Thyroid gland (tissue), 4 donors: ENCODE measurements at regions not wholly inside any gene's neighbourhood (a gene's known extent, or its start where the extent isn't known, plus 50 kb on each side); places are given as distances from the start of the nearest gene placed in this dataset.
"Not testable (repeated sequence)": the region's sequence is repeated elsewhere in the genome, so short reads cannot be mapped to it uniquely, and the experiment has no call there.

Source experiments
- DNase-seq, 2 donors: peaks; one replicate each; pipeline ENCODE4 v3.0.0-alpha.2; 2019
- H3K27ac ChIP-seq, 3 donors: fragments of 200-600 bp; sonication (generic); 1 replicate in 2 of 3; 2 replicates in 1 of 3; pipeline ENCODE4 v1.5.1; 2016 to 2019; ENCODE audit warnings: mild to moderate bottlenecking in 1 of 3, moderate library complexity in 1 of 3
- H3K27me3 ChIP-seq: fragments of 200-600 bp; sonication (generic); one replicate; pipeline ENCODE4 v1.5.1; 2019
- H3K36me3 ChIP-seq, 2 donors: fragments of 200-600 bp; sonication (generic); one replicate each; pipeline ENCODE4 v1.5.1; 2016 to 2019
- H3K4me1 ChIP-seq, 2 donors: fragments of 200-600 bp; sonication (generic); one replicate each; pipeline ENCODE4 v1.5.1; 2017 to 2019
- H3K4me3 ChIP-seq, 3 donors: fragments of 200-600 bp; sonication (generic); replicated peaks in 1 of 3; 1 replicate in 2 of 3; 2 replicates in 1 of 3; pipeline ENCODE4 v1.5.1; 2016; ENCODE audit warnings: mild to moderate bottlenecking in 1 of 3
- H3K9me3 ChIP-seq: fragments of 200-600 bp; sonication (generic); one replicate; pipeline ENCODE4 v1.5.1; 2017
- POLR2A ChIP-seq, 2 donors: fragments of 450-650 bp; IDR thresholded peaks; one replicate each; pipeline ENCODE4 v1.6.1; 2017; ENCODE audit warnings: antibody characterized with exemption in 2 of 2, mild to moderate bottlenecking in 2 of 2, moderate library complexity in 1 of 2
- WGBS, 2 donors: methylation state at CpG; one replicate each; pipeline ENCODE4 v1.1.5; 2017; 5-methylcytosine and 5-hydroxymethylcytosine counted together
- intact Hi-C: fragments of 100-400 bp; cut with DNase I; formaldehyde crosslinking; loops from one replicate; pipeline ENCODE4 v1.15.1; 2023
- TF ChIP-seq, protein P1 (sequence below), 6 experiments: fragments of 200-600 bp in 3 of 6; fragments of 450-650 bp in 3 of 6; sonication (generic) in 3 of 6; IDR thresholded peaks; one replicate each; pipeline ENCODE4 v1.5.1; 2016 to 2019; ENCODE audit warnings: antibody characterized with exemption in 6 of 6, mild to moderate bottlenecking in 2 of 6, inconsistent platforms in 1 of 6, moderate library complexity in 1 of 6

DNA sequence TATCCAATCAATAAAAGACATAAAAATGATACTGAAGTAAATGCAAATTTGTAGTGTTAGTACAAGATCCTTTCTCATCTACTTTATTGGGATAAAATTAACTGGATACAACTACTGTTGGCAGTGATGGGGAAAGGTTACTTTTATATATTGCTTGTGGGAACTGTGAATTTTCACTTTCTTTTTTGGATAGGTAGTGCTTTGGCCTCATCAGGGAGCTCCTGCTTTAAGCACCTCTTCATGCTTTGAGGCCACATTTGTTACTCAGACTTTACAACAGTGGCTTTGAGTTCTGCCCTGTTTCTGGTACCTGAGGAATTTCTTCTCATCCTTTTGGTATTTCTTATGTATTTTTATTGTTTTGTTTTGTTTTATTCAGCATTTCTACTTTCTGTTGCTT, 134.7 kb upstream of the XIST start:
- TF ChIP-seq, protein P1, sequence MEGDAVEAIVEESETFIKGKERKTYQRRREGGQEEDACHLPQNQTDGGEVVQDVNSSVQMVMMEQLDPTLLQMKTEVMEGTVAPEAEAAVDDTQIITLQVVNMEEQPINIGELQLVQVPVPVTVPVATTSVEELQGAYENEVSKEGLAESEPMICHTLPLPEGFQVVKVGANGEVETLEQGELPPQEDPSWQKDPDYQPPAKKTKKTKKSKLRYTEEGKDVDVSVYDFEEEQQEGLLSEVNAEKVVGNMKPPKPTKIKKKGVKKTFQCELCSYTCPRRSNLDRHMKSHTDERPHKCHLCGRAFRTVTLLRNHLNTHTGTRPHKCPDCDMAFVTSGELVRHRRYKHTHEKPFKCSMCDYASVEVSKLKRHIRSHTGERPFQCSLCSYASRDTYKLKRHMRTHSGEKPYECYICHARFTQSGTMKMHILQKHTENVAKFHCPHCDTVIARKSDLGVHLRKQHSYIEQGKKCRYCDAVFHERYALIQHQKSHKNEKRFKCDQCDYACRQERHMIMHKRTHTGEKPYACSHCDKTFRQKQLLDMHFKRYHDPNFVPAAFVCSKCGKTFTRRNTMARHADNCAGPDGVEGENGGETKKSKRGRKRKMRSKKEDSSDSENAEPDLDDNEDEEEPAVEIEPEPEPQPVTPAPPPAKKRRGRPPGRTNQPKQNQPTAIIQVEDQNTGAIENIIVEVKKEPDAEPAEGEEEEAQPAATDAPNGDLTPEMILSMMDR (IDR thresholded peaks at IDR 0.05), result no peak
- TF ChIP-seq POLR2A (IDR thresholded peaks at IDR 0.05), result no peak
- H3K4me3 ChIP-seq, result no peak overlapping the region

DNA sequence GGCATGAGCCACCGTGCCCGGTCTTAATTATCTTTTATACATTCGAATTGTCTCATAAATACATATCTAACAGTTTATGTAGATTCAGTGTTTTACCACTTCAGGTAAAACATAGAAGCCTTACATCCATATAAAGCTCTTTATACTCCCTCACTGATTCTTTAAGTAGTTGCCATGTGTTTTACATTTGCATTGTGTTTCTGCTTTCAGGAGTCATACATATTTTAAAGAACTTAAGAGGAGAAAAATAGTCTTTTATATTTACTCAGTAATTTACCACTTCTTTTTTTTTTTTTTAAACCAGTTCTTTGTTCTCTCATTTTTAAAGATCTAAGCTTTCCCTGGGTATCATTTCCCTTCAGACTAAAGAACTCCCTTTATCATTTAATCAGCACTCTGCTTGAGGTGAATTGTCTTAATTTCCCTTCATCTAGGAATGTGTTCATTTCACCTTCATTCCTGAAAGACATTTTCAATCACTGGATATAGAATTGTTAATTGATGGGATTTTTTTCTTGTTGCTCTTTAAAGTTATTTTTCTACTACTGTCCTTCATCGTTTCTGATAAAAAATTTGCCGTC, 127.1 kb upstream of the XIST start:
- intact Hi-C loops, result no loop called here
- H3K4me3 ChIP-seq, result no peak overlapping the region
- no peaks in the 10 kb centered on the region for H3K36me3 ChIP-seq
- no peaks in the 10 kb centered on the region for H3K27me3 ChIP-seq
- no peaks in the 10 kb centered on the region for H3K9me3 ChIP-seq
- 65 to 69% methylated on average over 5 of the region's 5 CpGs for WGBS, 2 donors
- TF ChIP-seq POLR2A (IDR thresholded peaks at IDR 0.05), result no peak
- no peak overlapping the region for H3K27ac ChIP-seq
- DNase-seq, result no peak
- no peaks in the 10 kb centered on the region for H3K4me1 ChIP-seq

More for the DNA sequence above, 134.7 kb upstream of the XIST start:
- no peaks in the 10 kb centered on the region for H3K27me3 ChIP-seq
- intact Hi-C loops, result no loop called here
- no peaks in the 10 kb centered on the region for H3K4me1 ChIP-seq
- no peaks in the 10 kb centered on the region for H3K9me3 ChIP-seq
- DNase-seq, result no peak
- H3K36me3 ChIP-seq, result no peaks in the 10 kb centered on the region
- H3K27ac ChIP-seq, result no peak overlapping the region

DNA sequence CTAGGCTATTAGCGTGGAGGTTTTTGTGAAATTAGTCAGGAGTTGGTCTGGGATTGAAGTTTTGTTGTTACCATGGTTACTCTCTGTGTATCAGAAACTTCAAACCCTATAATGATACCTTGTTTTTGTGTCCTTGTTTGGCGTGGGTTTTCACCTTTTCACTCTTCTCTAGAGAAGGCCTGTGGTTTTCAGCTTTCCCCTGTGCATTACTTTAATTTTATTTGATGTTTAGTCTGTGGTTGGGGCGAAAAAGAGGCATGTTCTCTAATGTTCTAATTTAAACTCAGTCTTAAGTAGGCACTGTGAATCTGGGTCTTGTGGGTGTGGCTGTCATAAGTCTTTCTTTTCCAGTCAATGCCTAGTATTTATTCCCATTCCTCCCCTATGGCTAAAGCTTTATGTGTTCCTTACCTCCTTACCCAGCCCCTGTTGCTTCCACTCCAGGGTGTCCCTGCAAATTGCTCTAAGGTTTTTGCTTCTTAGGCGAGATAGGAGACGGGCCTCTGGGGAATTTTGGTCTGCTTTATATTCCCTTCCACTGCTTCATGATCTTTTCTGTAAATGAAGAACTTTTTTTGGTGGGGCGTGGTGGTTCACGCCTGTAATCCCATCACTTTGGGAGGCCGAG, 125.1 kb upstream of the XIST start:
- DNase-seq, result no peak
- Histone ChIP-seq H3K27ac (no peak overlapping the region), H3K4me1 (no peaks in the 10 kb centered on the region), H3K36me3 (no peaks in the 10 kb centered on the region), H3K4me3 (no peak overlapping the region), H3K27me3 (no peaks in the 10 kb centered on the region), H3K9me3 (no peaks in the 10 kb centered on the region)
- no peak for TF ChIP-seq POLR2A (IDR thresholded peaks at IDR 0.05)
- TF ChIP-seq, protein P1 (IDR thresholded peaks at IDR 0.05), result no peak
- intact Hi-C loops, result no loop called here
- 92 to 95% methylated on average over 8 of the region's 8 CpGs for WGBS, 2 donors

DNA sequence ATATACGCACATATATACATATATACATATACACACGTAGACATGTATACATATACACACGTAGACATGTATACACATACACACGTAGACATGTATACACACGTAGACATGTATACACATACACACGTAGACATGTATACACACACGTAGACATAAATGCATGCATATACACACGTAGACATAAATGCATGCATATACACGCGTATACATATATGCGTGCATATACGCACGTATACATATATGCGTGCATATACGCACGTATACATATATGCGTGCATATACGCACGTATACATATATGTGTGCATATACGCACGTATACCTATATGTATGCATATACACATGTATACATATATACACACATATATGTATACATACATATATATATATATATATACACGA, 114.9 kb upstream of the XIST start:
- WGBS, 2 donors, result 90 to 96% methylated on average over 22 of the region's 22 CpGs
- peaks cover 11 to 27% of the 10 kb centered on the region in 2 donors for H3K4me1 ChIP-seq
- H3K36me3 ChIP-seq, H3K9me3 ChIP-seq, DNase-seq, H3K27me3 ChIP-seq, H3K4me3 ChIP-seq, intact Hi-C loops, H3K27ac ChIP-seq: not testable (repeated sequence)

DNA sequence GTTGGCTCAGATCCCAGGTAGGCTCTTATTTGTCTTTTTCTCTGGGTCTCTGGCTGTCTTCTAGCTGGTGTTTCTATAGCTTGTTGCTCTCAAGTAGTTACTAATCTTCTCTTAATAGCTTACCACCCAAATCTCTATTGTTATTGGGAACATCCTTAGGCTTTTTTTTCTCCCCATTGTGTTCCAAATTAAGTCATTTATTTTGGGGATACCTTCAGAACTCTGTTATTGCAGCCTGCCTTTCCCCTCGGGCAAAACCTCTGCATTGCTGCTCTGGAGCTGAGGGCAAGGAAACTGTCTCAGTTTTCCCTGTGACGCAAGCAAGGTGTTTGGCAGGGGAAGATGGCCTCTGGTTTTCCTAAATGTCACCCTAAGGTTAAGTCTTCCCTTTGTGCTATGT, 113.3 kb upstream of the XIST start:
- intact Hi-C loops, result no loop called here
- H3K4me3 ChIP-seq, result no peak overlapping the region

DNA sequence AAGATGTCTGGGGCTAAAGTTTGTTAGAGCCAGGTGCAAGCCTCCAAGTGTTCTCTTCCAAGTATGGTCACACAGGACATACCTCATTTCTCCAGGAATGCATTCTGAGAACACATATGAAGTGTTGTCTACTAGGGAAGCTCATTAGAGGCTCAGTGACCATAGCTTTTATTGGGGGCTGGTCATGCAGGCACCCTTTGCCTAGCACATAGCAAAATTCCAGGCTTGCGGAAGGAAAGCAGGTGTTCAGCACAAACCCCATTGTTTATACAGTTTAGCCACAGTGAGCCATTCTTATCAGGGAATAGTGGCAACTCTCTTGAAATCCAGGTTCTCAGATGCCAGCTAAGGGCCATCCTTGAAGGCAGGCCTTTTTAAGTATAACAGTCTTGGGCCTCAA, 112.1 kb upstream of the XIST start:
- Histone ChIP-seq H3K4me3 (no peak overlapping the region), H3K27me3 (no peaks in the 10 kb centered on the region), H3K27ac (peak overlapping the region; percentile 75 to 95 (median 92)), H3K9me3 (no peaks in the 10 kb centered on the region), H3K36me3 (no peaks in the 10 kb centered on the region), H3K4me1 (peaks cover 11 to 27% of the 10 kb centered on the region in 2 donors)
- 71% methylated on average over 1 of the region's 1 CpG; no CpG with 5 or more reads in 1 of the 2 donors for WGBS, 2 donors
- peak; percentile 63 to 67 for DNase-seq
- TF ChIP-seq, protein P1 (IDR thresholded peaks at IDR 0.05), result no peak
- TF ChIP-seq POLR2A (IDR thresholded peaks at IDR 0.05), result peak in 1 of 2 donors; percentile 12
- intact Hi-C loops, result no loop called here

More for the DNA sequence above, 113.3 kb upstream of the XIST start:
- DNase-seq, result no peak
- H3K4me1 ChIP-seq, result peaks cover 11 to 27% of the 10 kb centered on the region in 2 donors
- peak overlapping the region; percentile 50 to 92 (median 79) for H3K27ac ChIP-seq
- no peaks in the 10 kb centered on the region for H3K27me3 ChIP-seq
- TF ChIP-seq POLR2A (IDR thresholded peaks at IDR 0.05), result no peak
- TF ChIP-seq, protein P1 (IDR thresholded peaks at IDR 0.05), result no peak
- no peaks in the 10 kb centered on the region for H3K36me3 ChIP-seq
- 75 to 78% methylated on average over 2 of the region's 2 CpGs for WGBS, 2 donors
- H3K9me3 ChIP-seq, result no peaks in the 10 kb centered on the region
